ENCODE measurements at regions not wholly inside any gene's neighbourhood (a gene's known extent, or its start where the extent isn't known, plus 50 kb on each side); places are given as distances from the start of the nearest gene placed in this dataset.

- TF ChIP-seq CTCF (IDR thresholded peaks at IDR 0.05; ENCODE audit: low read depth, low read length): no peak
- no peak for TF ChIP-seq EZH2phosphoT487 (IDR thresholded peaks at IDR 0.05; ENCODE audit: low read depth)
Observed at GRCh38 chr10:128498378-128498730, 372.1 kb upstream of the MKI67 start.

Measured in OCI-LY3 (cell line).